ENCODE measurements at regions not wholly inside any gene's neighbourhood (a gene's known extent, or its start where the extent isn't known, plus 50 kb on each side); places are given as distances from the start of the nearest gene placed in this dataset.

GRCh38 chr2:221235941-221236340 is 336.2 kb downstream of the EPHA4 start:
- DNase-seq (ENCODE audit: low read depth), result no peak
- in situ Hi-C loops (cut with HindIII; ENCODE audit: low pct_unique_long_range_greater_than_20kb, low sequenced_read_pairs), result no loop called here

DNA sequence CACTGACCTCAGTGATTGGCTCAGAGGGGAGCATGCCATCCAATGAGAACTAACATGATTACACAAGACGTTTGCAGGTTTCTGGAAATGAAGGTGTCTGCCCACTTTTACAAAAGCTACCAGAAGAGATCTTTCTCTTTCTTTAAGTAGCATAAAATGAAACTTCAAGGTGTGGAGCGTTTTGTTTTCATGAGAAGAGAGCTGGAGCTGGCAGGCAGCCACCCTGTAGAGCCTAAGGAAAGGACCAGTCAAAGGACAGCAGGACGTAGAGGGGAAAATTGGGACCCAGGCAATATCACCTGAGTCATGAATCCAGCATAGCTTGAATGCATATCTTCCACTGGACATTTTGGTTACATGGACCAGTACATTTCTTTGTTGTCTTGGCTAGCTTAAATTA is 331.0 kb downstream of the EPHA4 start:
- in situ Hi-C loops (cut with HindIII; ENCODE audit: low pct_unique_long_range_greater_than_20kb, low sequenced_read_pairs), result no loop called here
- DNase-seq (ENCODE audit: low read depth), result no peak

GRCh38 chr2:221243771-221244170 is 328.3 kb downstream of the EPHA4 start:
- in situ Hi-C loops (cut with HindIII; ENCODE audit: low pct_unique_long_range_greater_than_20kb, low sequenced_read_pairs), result no loop called here

GRCh38 chr2:221245045-221245444 is 327.1 kb downstream of the EPHA4 start:
- DNase-seq (ENCODE audit: low read depth), result no peak
- in situ Hi-C loops (cut with HindIII; ENCODE audit: low pct_unique_long_range_greater_than_20kb, low sequenced_read_pairs), result no loop called here

More at GRCh38 chr2:221243771-221244170, 328.3 kb downstream of the EPHA4 start:
- no peak for DNase-seq (ENCODE audit: low read depth)

DNA sequence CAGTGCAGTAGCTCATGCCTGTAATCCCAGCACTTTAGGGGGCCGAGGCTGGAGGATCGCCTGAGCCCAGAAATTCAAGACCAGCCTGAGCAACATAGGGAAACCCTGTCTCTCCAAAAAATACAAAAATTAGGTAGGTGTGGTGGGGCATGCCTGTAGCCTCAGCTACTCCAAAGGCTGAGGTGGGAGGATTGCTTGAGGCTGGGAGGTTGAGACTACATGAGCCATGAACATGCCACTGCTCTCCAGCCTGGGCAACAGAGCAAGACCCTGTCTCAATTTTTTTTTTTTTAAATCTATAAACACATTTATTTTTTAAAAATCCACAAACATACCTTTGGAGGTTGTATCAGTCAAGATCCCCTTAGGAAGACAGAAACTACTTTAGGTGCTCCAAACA is 326.3 kb downstream of the EPHA4 start:
- no peak for DNase-seq (ENCODE audit: low read depth)
- in situ Hi-C loops (cut with HindIII; ENCODE audit: low pct_unique_long_range_greater_than_20kb, low sequenced_read_pairs), result no loop called here

DNA sequence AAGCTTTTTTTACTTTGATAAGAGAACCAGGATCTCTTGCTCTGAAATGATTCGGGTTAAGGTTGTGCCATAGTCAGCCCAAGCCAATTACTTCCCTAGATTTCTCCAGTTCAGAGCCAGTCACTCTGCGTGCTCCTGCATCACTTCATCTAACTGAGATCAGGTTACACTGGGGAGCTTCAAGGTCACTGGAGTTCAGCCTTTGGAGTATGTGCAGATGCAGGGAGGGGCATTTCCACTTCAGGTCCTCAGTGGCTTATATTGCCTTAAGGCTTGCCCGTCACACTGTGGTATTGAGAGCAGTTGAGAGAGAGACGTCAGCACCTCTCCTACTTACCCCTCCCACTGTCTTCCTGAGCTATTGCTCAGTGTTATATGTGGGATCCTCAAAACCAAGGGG is 317.8 kb downstream of the EPHA4 start:
- no peak for DNase-seq (ENCODE audit: low read depth)
- in situ Hi-C loops (cut with HindIII; ENCODE audit: low pct_unique_long_range_greater_than_20kb, low sequenced_read_pairs), result no loop called here

GRCh38 chr2:221255862-221256261 is 316.2 kb downstream of the EPHA4 start:
- no peak for DNase-seq (ENCODE audit: low read depth)
- in situ Hi-C loops (cut with HindIII; ENCODE audit: low pct_unique_long_range_greater_than_20kb, low sequenced_read_pairs), result no loop called here

GRCh38 chr2:221258464-221258863 is 313.6 kb downstream of the EPHA4 start:
- in situ Hi-C loops (cut with HindIII; ENCODE audit: low pct_unique_long_range_greater_than_20kb, low sequenced_read_pairs), result no loop called here

GRCh38 chr2:221262651-221263050 is 309.5 kb downstream of the EPHA4 start:
- in situ Hi-C loops (cut with HindIII; ENCODE audit: low pct_unique_long_range_greater_than_20kb, low sequenced_read_pairs), result no loop called here
- DNase-seq (ENCODE audit: low read depth), result no peak

More at GRCh38 chr2:221258464-221258863, 313.6 kb downstream of the EPHA4 start:
- no peak for DNase-seq (ENCODE audit: low read depth)

DNA sequence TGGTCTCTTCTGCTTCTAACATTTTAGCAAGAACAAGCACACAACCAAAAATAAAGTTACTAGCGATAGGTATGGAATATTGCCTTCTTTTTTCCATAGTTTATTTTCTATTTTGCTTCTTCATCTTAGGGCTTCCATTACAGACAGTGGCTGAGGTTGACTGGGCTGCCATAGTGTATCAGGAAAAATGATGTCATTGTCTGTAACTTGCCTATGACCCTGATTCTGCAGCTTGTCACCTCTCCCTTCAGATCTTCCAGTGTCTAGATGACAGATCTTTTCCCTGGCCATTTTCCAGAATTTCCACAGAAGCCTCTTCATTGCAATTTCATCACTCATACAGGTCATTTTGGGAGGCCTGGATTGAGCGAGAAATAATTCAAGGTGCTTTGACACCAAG is 308.5 kb downstream of the EPHA4 start:
- no peak for DNase-seq (ENCODE audit: low read depth)
- in situ Hi-C loops (cut with HindIII; ENCODE audit: low pct_unique_long_range_greater_than_20kb, low sequenced_read_pairs), result no loop called here

DNA sequence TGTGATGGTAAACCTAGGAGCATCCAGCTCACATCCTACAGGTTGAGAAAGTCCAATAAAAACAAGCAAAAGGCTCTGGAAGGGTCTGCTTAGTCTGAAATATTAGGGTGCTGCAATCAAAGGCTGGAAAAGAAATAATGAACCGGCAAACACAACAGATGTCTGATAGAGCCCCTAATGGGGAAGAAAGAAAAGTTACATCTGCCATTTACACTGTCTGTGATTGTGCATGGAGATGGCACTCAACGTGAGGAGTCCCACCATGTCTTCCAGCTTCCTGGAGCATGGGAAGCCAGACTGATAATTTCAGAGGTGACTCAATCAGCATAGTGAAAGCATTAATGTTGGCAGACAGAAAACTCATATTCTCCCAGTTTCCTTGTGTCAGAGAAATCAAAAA is 307.8 kb downstream of the EPHA4 start:
- DNase-seq (ENCODE audit: low read depth), result no peak
- in situ Hi-C loops (cut with HindIII; ENCODE audit: low pct_unique_long_range_greater_than_20kb, low sequenced_read_pairs), result no loop called here

- no peak for DNase-seq (ENCODE audit: low read depth)
- in situ Hi-C loops (cut with HindIII; ENCODE audit: low pct_unique_long_range_greater_than_20kb, low sequenced_read_pairs), result no loop called here
Measured at GRCh38 chr2:221267773-221268425, 304.2 kb downstream of the EPHA4 start.

- in situ Hi-C loops (cut with HindIII; ENCODE audit: low pct_unique_long_range_greater_than_20kb, low sequenced_read_pairs), result no loop called here
- no peak for DNase-seq (ENCODE audit: low read depth)
Measured at GRCh38 chr2:221268631-221269030, 303.5 kb downstream of the EPHA4 start.

DNA sequence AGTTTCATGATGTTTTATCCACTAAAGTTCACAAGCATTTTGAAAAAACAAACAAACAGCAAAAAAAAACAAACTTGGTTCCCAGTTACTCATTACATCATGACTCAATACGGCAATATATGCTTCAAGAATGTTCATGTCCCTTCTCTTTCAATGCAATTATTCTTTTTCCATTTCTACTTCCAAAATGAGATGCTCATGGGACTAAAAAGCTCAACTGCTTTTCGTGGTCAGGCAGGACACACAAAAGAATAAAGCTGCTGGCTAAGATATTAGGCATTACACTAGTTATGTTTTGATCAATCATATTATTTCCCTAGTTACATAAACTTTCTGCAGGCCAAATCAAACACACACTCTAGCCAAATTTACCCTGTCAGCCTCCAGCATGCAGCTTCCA is 301.3 kb downstream of the EPHA4 start:
- in situ Hi-C loops (cut with HindIII; ENCODE audit: low pct_unique_long_range_greater_than_20kb, low sequenced_read_pairs), result no loop called here

GRCh38 chr2:221272729-221273128 is 299.4 kb downstream of the EPHA4 start:
- no peak for DNase-seq (ENCODE audit: low read depth)
- in situ Hi-C loops (cut with HindIII; ENCODE audit: low pct_unique_long_range_greater_than_20kb, low sequenced_read_pairs), result no loop called here

More for the DNA sequence above, 301.3 kb downstream of the EPHA4 start:
- no peak for DNase-seq (ENCODE audit: low read depth)

- no peak for DNase-seq (ENCODE audit: low read depth)
- in situ Hi-C loops (cut with HindIII; ENCODE audit: low pct_unique_long_range_greater_than_20kb, low sequenced_read_pairs), result no loop called here
Measured at GRCh38 chr2:221276033-221276432, 296.1 kb downstream of the EPHA4 start.

GRCh38 chr2:221276601-221277000 is 295.5 kb downstream of the EPHA4 start:
- DNase-seq (ENCODE audit: low read depth), result no peak
- in situ Hi-C loops (cut with HindIII; ENCODE audit: low pct_unique_long_range_greater_than_20kb, low sequenced_read_pairs), result no loop called here

DNA sequence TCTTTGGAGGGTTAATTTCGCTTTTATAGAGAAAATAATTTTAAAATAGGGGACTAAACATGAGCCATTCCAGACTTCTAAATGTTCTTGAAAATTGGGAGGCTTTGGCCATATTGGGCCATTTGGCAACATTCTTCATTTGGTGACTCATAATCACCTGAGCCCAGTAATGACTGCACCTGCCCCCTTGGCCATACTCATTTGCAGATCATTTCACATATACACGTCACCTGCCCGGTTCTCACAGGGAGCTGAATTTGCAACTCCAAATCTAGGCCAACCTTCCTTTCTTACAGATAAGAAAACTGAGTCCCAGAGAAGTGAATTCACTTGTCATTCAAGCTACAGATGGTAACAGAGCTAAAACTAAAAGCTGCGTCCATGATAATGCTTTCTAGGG is 289.7 kb downstream of the EPHA4 start:
- in situ Hi-C loops (cut with HindIII; ENCODE audit: low pct_unique_long_range_greater_than_20kb, low sequenced_read_pairs), result no loop called here
- DNase-seq (ENCODE audit: low read depth), result no peak

- peak; percentile 52 for DNase-seq (ENCODE audit: low read depth)
- in situ Hi-C loops (cut with HindIII; ENCODE audit: low pct_unique_long_range_greater_than_20kb, low sequenced_read_pairs), result no loop called here
Measured at GRCh38 chr2:221283896-221284545, 288.1 kb downstream of the EPHA4 start.

GRCh38 chr2:221285148-221285547 is 287.0 kb downstream of the EPHA4 start:
- in situ Hi-C loops (cut with HindIII; ENCODE audit: low pct_unique_long_range_greater_than_20kb, low sequenced_read_pairs), result no loop called here
- DNase-seq (ENCODE audit: low read depth), result no peak
